Panc1 (cell line): ENCODE measurements at regions not wholly inside any gene's neighbourhood (a gene's known extent, or its start where the extent isn't known, plus 50 kb on each side); places are given as distances from the start of the nearest gene placed in this dataset.

Experiments used
- POLR2AphosphoS5 ChIP-seq: IDR thresholded peaks from 2 replicates; pipeline ENCODE4 v1.6.1; 2012; ENCODE audit warnings: mild to moderate bottlenecking, low read depth, low read length, moderate library complexity
- SIN3A ChIP-seq: IDR thresholded peaks from 2 replicates; pipeline ENCODE4 v1.6.1; 2012; ENCODE audit warnings: low read depth, mild to moderate bottlenecking, low read length, moderate library complexity, borderline replicate concordance; ENCODE audit not compliant: insufficient read depth
- TF ChIP-seq, protein P1 (sequence below): fragments of 450-650 bp; IDR thresholded peaks from 2 replicates; pipeline ENCODE4 v1.5.1; 2017; ENCODE audit warnings: mild to moderate bottlenecking

DNA sequence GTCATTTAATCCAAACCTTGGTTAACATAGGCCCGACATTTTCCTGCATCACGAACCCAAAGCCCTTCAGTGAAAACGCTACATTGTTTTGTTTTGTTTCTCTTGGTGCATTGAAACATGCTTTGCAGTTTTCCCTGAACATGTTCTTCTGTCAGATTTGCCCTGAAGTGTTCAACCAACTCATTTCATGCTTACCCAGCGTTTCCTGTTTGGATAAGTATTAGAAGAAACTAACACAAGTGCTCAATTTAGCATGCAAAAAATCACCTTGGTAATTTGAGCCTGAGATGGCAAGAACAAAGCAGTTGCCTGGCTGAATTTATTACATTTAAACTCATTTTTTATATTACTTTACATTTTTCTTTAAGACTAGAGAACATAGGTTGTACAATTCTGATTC is 160.1 kb upstream of the VCX3A start:
- TF ChIP-seq, protein P1, sequence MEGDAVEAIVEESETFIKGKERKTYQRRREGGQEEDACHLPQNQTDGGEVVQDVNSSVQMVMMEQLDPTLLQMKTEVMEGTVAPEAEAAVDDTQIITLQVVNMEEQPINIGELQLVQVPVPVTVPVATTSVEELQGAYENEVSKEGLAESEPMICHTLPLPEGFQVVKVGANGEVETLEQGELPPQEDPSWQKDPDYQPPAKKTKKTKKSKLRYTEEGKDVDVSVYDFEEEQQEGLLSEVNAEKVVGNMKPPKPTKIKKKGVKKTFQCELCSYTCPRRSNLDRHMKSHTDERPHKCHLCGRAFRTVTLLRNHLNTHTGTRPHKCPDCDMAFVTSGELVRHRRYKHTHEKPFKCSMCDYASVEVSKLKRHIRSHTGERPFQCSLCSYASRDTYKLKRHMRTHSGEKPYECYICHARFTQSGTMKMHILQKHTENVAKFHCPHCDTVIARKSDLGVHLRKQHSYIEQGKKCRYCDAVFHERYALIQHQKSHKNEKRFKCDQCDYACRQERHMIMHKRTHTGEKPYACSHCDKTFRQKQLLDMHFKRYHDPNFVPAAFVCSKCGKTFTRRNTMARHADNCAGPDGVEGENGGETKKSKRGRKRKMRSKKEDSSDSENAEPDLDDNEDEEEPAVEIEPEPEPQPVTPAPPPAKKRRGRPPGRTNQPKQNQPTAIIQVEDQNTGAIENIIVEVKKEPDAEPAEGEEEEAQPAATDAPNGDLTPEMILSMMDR = no peak
- no peak for TF ChIP-seq POLR2AphosphoS5
- no peak for TF ChIP-seq SIN3A
